ENCODE measurements at regions not wholly inside any gene's neighbourhood (a gene's known extent, or its start where the extent isn't known, plus 50 kb on each side); places are given as distances from the start of the nearest gene placed in this dataset.

DNA sequence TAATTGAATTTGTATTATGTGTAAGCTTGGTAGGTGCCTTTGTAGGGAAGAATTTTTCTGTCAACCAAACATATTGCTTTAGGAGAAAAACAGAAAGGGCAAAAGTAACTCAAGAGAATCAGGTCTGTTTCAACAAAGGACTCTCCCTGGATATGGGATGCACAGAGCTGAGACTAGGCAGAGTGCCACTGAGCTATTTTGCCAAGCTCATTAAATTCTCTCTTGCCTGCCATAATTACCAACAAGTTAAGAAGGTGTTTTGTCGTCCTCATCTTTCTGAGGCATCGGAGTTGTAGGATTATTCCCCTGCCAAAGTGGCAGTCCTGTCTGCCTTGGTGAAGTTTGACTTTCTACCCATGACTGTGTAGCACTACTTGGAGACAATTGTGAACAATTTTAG lies 438.9 kb upstream of the SEL1L start:
- Histone ChIP-seq H3K9me2 (ENCODE audit: insufficient read depth, low read length) (no peaks in the 10 kb centered on the region), H3K9me3 (ENCODE audit: low read length) (no peaks in the 10 kb centered on the region), H3K36me3 (ENCODE audit: insufficient read depth, low read length) (no peaks in the 10 kb centered on the region), H3K4me1 (ENCODE audit: insufficient read depth, low read length, poor library complexity, severe bottlenecking) (no peaks in the 10 kb centered on the region), H4K20me1 (ENCODE audit: insufficient read depth, low read length) (no peaks in the 10 kb centered on the region), H3K4me2 (ENCODE audit: low read length) (no peak overlapping the region), H3K79me2 (ENCODE audit: insufficient read depth, low read depth, low read length) (no peaks in the 10 kb centered on the region), H3K27ac (ENCODE audit: low read depth, low read length, poor library complexity, severe bottlenecking) (no peak overlapping the region), H3K4me3 (ENCODE audit: low read depth, low read length, poor library complexity, severe bottlenecking) (no peak overlapping the region), H2AFZ (ENCODE audit: low read length) (no peak overlapping the region)
- ChIA-PET POLR2A (interaction anchor here (0.7 kb wide), 1 partner anchor 9 kb away, joined by 3 read pairs; no protein-coding TSS in a partner anchor), CTCF (ENCODE audit: unreplicated experiment) (no interaction called here)
- BruUV-seq (replicated peaks): no TSS peak
- TF ChIP-seq EZH2phosphoT487 (IDR thresholded peaks at IDR 0.05; ENCODE audit: borderline replicate concordance, low read depth, low read length): no peak
- TF ChIP-seq, protein P1, sequence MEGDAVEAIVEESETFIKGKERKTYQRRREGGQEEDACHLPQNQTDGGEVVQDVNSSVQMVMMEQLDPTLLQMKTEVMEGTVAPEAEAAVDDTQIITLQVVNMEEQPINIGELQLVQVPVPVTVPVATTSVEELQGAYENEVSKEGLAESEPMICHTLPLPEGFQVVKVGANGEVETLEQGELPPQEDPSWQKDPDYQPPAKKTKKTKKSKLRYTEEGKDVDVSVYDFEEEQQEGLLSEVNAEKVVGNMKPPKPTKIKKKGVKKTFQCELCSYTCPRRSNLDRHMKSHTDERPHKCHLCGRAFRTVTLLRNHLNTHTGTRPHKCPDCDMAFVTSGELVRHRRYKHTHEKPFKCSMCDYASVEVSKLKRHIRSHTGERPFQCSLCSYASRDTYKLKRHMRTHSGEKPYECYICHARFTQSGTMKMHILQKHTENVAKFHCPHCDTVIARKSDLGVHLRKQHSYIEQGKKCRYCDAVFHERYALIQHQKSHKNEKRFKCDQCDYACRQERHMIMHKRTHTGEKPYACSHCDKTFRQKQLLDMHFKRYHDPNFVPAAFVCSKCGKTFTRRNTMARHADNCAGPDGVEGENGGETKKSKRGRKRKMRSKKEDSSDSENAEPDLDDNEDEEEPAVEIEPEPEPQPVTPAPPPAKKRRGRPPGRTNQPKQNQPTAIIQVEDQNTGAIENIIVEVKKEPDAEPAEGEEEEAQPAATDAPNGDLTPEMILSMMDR (conservative IDR thresholded peaks at IDR 0.05; ENCODE audit: low read length): no peak
- intact Hi-C loops (cut with micrococcal nuclease; ENCODE audit: unreplicated experiment): no loop called here
- no peak for DNase-seq (ENCODE audit: low spot score)

GRCh38 chr14:81974543-81974942 lies 440.9 kb upstream of the SEL1L start:
- H3K4me2 ChIP-seq (ENCODE audit: low read length): no peak overlapping the region
- TF ChIP-seq, protein P1 (conservative IDR thresholded peaks at IDR 0.05; ENCODE audit: low read length): no peak
- no peak for TF ChIP-seq EZH2phosphoT487 (IDR thresholded peaks at IDR 0.05; ENCODE audit: borderline replicate concordance, low read depth, low read length)
- no peaks in the 10 kb centered on the region for H3K79me2 ChIP-seq (ENCODE audit: insufficient read depth, low read depth, low read length)
- ChIA-PET CTCF (ENCODE audit: unreplicated experiment) (no interaction called here), POLR2A (interaction anchor here (0.6 kb wide), 1 partner anchor 72 kb away, joined by 3 read pairs; no protein-coding TSS in a partner anchor)
- no peaks in the 10 kb centered on the region for H3K9me2 ChIP-seq (ENCODE audit: insufficient read depth, low read length)
- no peaks in the 10 kb centered on the region for H3K4me1 ChIP-seq (ENCODE audit: insufficient read depth, low read length, poor library complexity, severe bottlenecking)
- H2AFZ ChIP-seq (ENCODE audit: low read length): no peak overlapping the region
- no peaks in the 10 kb centered on the region for H3K9me3 ChIP-seq (ENCODE audit: low read length)
- H3K36me3 ChIP-seq (ENCODE audit: insufficient read depth, low read length): no peaks in the 10 kb centered on the region
- H4K20me1 ChIP-seq (ENCODE audit: insufficient read depth, low read length): no peaks in the 10 kb centered on the region
- H3K27ac ChIP-seq (ENCODE audit: low read depth, low read length, poor library complexity, severe bottlenecking): no peak overlapping the region
- DNase-seq (ENCODE audit: low spot score): no peak
- no TSS peak for BruUV-seq (replicated peaks)
- intact Hi-C loops (cut with micrococcal nuclease; ENCODE audit: unreplicated experiment): no loop called here
- no peak overlapping the region for H3K4me3 ChIP-seq (ENCODE audit: low read depth, low read length, poor library complexity, severe bottlenecking)

- Histone ChIP-seq H3K4me1 (ENCODE audit: insufficient read depth, low read length, poor library complexity, severe bottlenecking) (no peaks in the 10 kb centered on the region), H3K9me3 (ENCODE audit: low read length) (no peaks in the 10 kb centered on the region), H4K20me1 (ENCODE audit: insufficient read depth, low read length) (no peaks in the 10 kb centered on the region), H3K4me3 (ENCODE audit: low read depth, low read length, poor library complexity, severe bottlenecking) (no peak overlapping the region), H3K4me2 (ENCODE audit: low read length) (no peak overlapping the region), H3K9me2 (ENCODE audit: insufficient read depth, low read length) (no peaks in the 10 kb centered on the region), H3K79me2 (ENCODE audit: insufficient read depth, low read depth, low read length) (no peaks in the 10 kb centered on the region), H3K27ac (ENCODE audit: low read depth, low read length, poor library complexity, severe bottlenecking) (no peak overlapping the region), H2AFZ (ENCODE audit: low read length) (no peak overlapping the region), H3K36me3 (ENCODE audit: insufficient read depth, low read length) (no peaks in the 10 kb centered on the region)
- TF ChIP-seq, protein P1 (conservative IDR thresholded peaks at IDR 0.05; ENCODE audit: low read length): no peak
- no peak for TF ChIP-seq EZH2phosphoT487 (IDR thresholded peaks at IDR 0.05; ENCODE audit: borderline replicate concordance, low read depth, low read length)
- intact Hi-C loops (cut with micrococcal nuclease; ENCODE audit: unreplicated experiment): no loop called here
- ChIA-PET CTCF (ENCODE audit: unreplicated experiment) (interaction anchor here (1.2 kb wide), 1 partner anchor 12 kb away, joined by 4 read pairs; no protein-coding TSS in a partner anchor), POLR2A (interaction anchor here (0.6 to 1.0 kb wide), 3 partner anchors 8 to 23 kb away, joined by 3 read pairs; no protein-coding TSS in a partner anchor)
- BruUV-seq (replicated peaks): no TSS peak
- no peak for DNase-seq (ENCODE audit: low spot score)
These were observed 447.1 kb upstream of the SEL1L start for GRCh38 chr14:81980601-81981306.

Measured in OCI-LY7 (cell line).